H1 (cell line): ENCODE measurements at regions not wholly inside any gene's neighbourhood (a gene's known extent, or its start where the extent isn't known, plus 50 kb on each side); places are given as distances from the start of the nearest gene placed in this dataset.

ENCODE experiments used
- CTCF ChIA-PET: fragments of 300-600 bp; sonication (Branson Sonifier 250); formaldehyde crosslinking; loops from one replicate; lab custom pipeline; 2021; ENCODE audit not compliant: partially characterized antibody; lab: Charles Lee
- POLR2A ChIA-PET: fragments of 300-600 bp; sonication (Branson Sonifier 250); formaldehyde crosslinking; loops from one replicate; lab custom pipeline; 2021; ENCODE audit warnings: inconsistent platforms; ENCODE audit not compliant: partially characterized antibody; lab: Charles Lee
- DNase-seq, 2 experiments: peaks; one replicate each; pipeline versions ENCODE4 v3.0.0 to v3.0.0-alpha.2; 2010 to 2022; ENCODE audit warnings: low spot score in 2 of 2, low read depth in 1 of 2, mixed read lengths in 1 of 2
- FAIRE-seq: peaks from 2 replicates; lab custom pipeline; 2011; peaks lifted over from hg19 to GRCh38; lab: Jason Lieb, UNC
- H2AFZ ChIP-seq: 2 replicates; pipeline ENCODE4 v1.8.1; 2012; ENCODE audit warnings: low read length, inconsistent platforms
- H2AK5ac ChIP-seq: 2 replicates; pipeline ENCODE4 v1.6.1; 2013; ENCODE audit warnings: low read depth, low read length
- H2BK120ac ChIP-seq: replicated peaks from 2 replicates; pipeline ENCODE3; 2013; ENCODE audit warnings: low read depth, low read length, inconsistent platforms
- H2BK12ac ChIP-seq: 2 replicates; pipeline ENCODE4 v1.6.1; 2013; ENCODE audit warnings: low read depth, low read length
- H2BK15ac ChIP-seq: 2 replicates; pipeline ENCODE4 v1.6.1; 2013; ENCODE audit warnings: low read length
- H2BK20ac ChIP-seq: 2 replicates; pipeline ENCODE4 v1.6.1; 2013; ENCODE audit warnings: low read length
- H2BK5ac ChIP-seq: 2 replicates; pipeline ENCODE4 v1.6.1; 2013; ENCODE audit warnings: low read depth, low read length
- H3K14ac ChIP-seq: 2 replicates; pipeline ENCODE4 v1.6.1; 2013; ENCODE audit warnings: inconsistent platforms; ENCODE audit not compliant: insufficient read length
- H3K18ac ChIP-seq: 2 replicates; pipeline ENCODE4 v1.6.1; 2013; ENCODE audit warnings: low read length; ENCODE audit errors: extremely low read depth
- H3K23ac ChIP-seq: 2 replicates; pipeline ENCODE4 v1.6.1; 2013; ENCODE audit warnings: inconsistent platforms; ENCODE audit not compliant: insufficient read length
- H3K23me2 ChIP-seq: 2 replicates; pipeline ENCODE4 v1.6.1; 2013; ENCODE audit warnings: low read depth, low read length
- H3K27ac ChIP-seq: 2 replicates; pipeline ENCODE4 v1.6.1; 2011; ENCODE audit warnings: low read depth, low read length, inconsistent platforms
- H3K27me3 ChIP-seq, 4 experiments: replicated peaks in 1 of 4; 1 replicate in 1 of 4; 2 replicates in 3 of 4; pipeline versions ENCODE4 v1.6.1 to v1.8.1; 2011 to 2013; ENCODE audit warnings: low read length in 3 of 4, mild to moderate bottlenecking in 3 of 4, inconsistent platforms in 2 of 4, mixed read lengths in 2 of 4, moderate library complexity in 1 of 4; ENCODE audit not compliant: control insufficient read depth in 3 of 4, insufficient read depth in 3 of 4; ENCODE audit errors: extremely low read depth in 1 of 4
- H3K36me3 ChIP-seq, 4 experiments: 2 replicates each; pipeline versions ENCODE4 v1.6.1 to v1.8.1; 2011 to 2013; ENCODE audit warnings: mild to moderate bottlenecking in 4 of 4, low read length in 3 of 4, moderate library complexity in 2 of 4, control low read depth in 1 of 4, inconsistent platforms in 1 of 4; ENCODE audit not compliant: insufficient read depth in 4 of 4, control insufficient read depth in 2 of 4
- H3K4ac ChIP-seq: replicated peaks from 2 replicates; pipeline ENCODE3; 2013; ENCODE audit warnings: low read length, low read depth, mixed read lengths, inconsistent platforms; ENCODE audit not compliant: insufficient read length
- H3K4me1 ChIP-seq, 4 experiments: replicated peaks in 1 of 4; 1 replicate in 1 of 4; 2 replicates in 3 of 4; pipeline versions ENCODE4 v1.6.1 to v1.8.1; 2011 to 2013; ENCODE audit warnings: low read length in 3 of 4, inconsistent platforms in 2 of 4, mixed read lengths in 1 of 4; ENCODE audit not compliant: insufficient read depth in 4 of 4, control insufficient read depth in 3 of 4
- H3K4me2 ChIP-seq, 2 experiments: 2 replicates each; pipeline versions ENCODE4 v1.6.1 to v1.8.1; 2011 to 2013; ENCODE audit warnings: low read depth in 2 of 2, low read length in 2 of 2, control low read depth in 1 of 2, inconsistent platforms in 1 of 2, mild to moderate bottlenecking in 1 of 2; ENCODE audit not compliant: insufficient read depth in 1 of 2
- H3K4me3 ChIP-seq, 4 experiments: fragments of 200-600, 300-600 bp in 1 of 4; sonication (generic), shearing (Covaris generic), sonication (Bioruptor Twin) in 1 of 4; 2 replicates each; pipeline versions ENCODE4 v1.5.1 to v1.8.1; 2011 to 2016; ENCODE audit warnings: low read length in 4 of 4, low read depth in 3 of 4, control low read depth in 2 of 4, inconsistent platforms in 2 of 4, mild to moderate bottlenecking in 2 of 4, mixed read lengths in 1 of 4, moderate library complexity in 1 of 4; ENCODE audit not compliant: insufficient read depth in 2 of 4; ENCODE audit errors: extremely low read depth in 1 of 4
- H3K56ac ChIP-seq: replicated peaks from 2 replicates; pipeline ENCODE3; 2013; ENCODE audit warnings: low read depth, mild to moderate bottlenecking, mixed read lengths, low read length, inconsistent platforms; ENCODE audit not compliant: insufficient read length
- H3K79me1 ChIP-seq: 2 replicates; pipeline ENCODE4 v1.6.1; 2013; ENCODE audit warnings: low read depth, low read length, control low read depth
- H3K79me2 ChIP-seq, 2 experiments: 2 replicates each; pipeline versions ENCODE4 v1.6.1 to v1.8.1; 2012 to 2013; ENCODE audit warnings: low read length in 2 of 2, mild to moderate bottlenecking in 2 of 2, inconsistent platforms in 1 of 2; ENCODE audit not compliant: insufficient read depth in 2 of 2, control insufficient read depth in 1 of 2
- H3K9ac ChIP-seq, 4 experiments: replicated peaks in 1 of 4; 1 replicate in 1 of 4; 2 replicates in 3 of 4; pipeline versions ENCODE4 v1.6.1 to v1.8.1; 2011 to 2013; ENCODE audit warnings: low read depth in 3 of 4, low read length in 3 of 4, control low read depth in 2 of 4, mild to moderate bottlenecking in 2 of 4, moderate library complexity in 2 of 4, inconsistent platforms in 1 of 4; ENCODE audit errors: extremely low read depth in 1 of 4
- H3K9me3 ChIP-seq, 2 experiments: 2 replicates each; pipeline versions ENCODE4 v1.6.1 to v1.8.1; 2012 to 2013; ENCODE audit warnings: mild to moderate bottlenecking in 2 of 2, moderate library complexity in 2 of 2, control low read depth in 1 of 2, inconsistent platforms in 1 of 2, low read depth in 1 of 2, low read length in 1 of 2, mixed read lengths in 1 of 2; ENCODE audit not compliant: insufficient read depth in 2 of 2
- H4K20me1 ChIP-seq, 2 experiments: replicated peaks in 1 of 2; 2 replicates each; pipeline versions ENCODE3 to v1.8.1; 2011 to 2013; ENCODE audit warnings: inconsistent platforms in 2 of 2, low read length in 2 of 2, mild to moderate bottlenecking in 1 of 2; ENCODE audit not compliant: insufficient read depth in 2 of 2, control insufficient read depth in 1 of 2
- H4K5ac ChIP-seq: 2 replicates; pipeline ENCODE4 v1.6.1; 2013; ENCODE audit warnings: low read length, low read depth, mixed read lengths, inconsistent platforms; ENCODE audit not compliant: insufficient read length
- H4K8ac ChIP-seq: 2 replicates; pipeline ENCODE4 v1.8.0; 2013; ENCODE audit warnings: mild to moderate bottlenecking, moderate library complexity, low read length, inconsistent platforms; ENCODE audit not compliant: insufficient read depth; ENCODE audit errors: extremely low read depth
- H4K91ac ChIP-seq: replicated peaks from 2 replicates; pipeline ENCODE3; 2013; ENCODE audit warnings: low read length, mixed read lengths, inconsistent platforms; ENCODE audit not compliant: insufficient read length
- CBX5 ChIP-seq: fragments of 300-800, 300-1000 bp; sonication (generic); IDR thresholded peaks from 2 replicates; pipeline ENCODE4 v1.7.1; 2016; ENCODE audit warnings: antibody characterized with exemption, low read length, low read depth
- CBX8 ChIP-seq: fragments of 300-800, 300-1000 bp; sonication (generic); IDR thresholded peaks from 2 replicates; pipeline ENCODE4 v1.7.1; 2016; ENCODE audit warnings: low read depth, low read length, borderline replicate concordance
- CEBPB ChIP-seq: IDR thresholded peaks from 2 replicates; pipeline ENCODE4 v1.6.1; 2012; ENCODE audit warnings: low read depth, low read length
- CREB1 ChIP-seq: IDR thresholded peaks from 2 replicates; pipeline ENCODE4 v1.6.1; 2012; ENCODE audit warnings: inconsistent platforms
- EP300 ChIP-seq, 2 experiments: IDR thresholded peaks; 1 replicate in 1 of 2; 2 replicates in 1 of 2; pipeline ENCODE4 v1.6.1; 2011 to 2012; ENCODE audit warnings: low read depth in 2 of 2, low read length in 2 of 2, mild to moderate bottlenecking in 2 of 2, borderline replicate concordance in 1 of 2, inconsistent platforms in 1 of 2, moderate library complexity in 1 of 2
- EZH2 ChIP-seq: fragments of 200-600 bp; sonication (generic); IDR thresholded peaks from 2 replicates; pipeline ENCODE4 v1.7.1; 2012; ENCODE audit warnings: low read depth, mild to moderate bottlenecking, moderate library complexity, low read length, inconsistent platforms; ENCODE audit not compliant: severe bottlenecking
- GABPA ChIP-seq: IDR thresholded peaks from 2 replicates; pipeline ENCODE4 v1.6.1; 2011; ENCODE audit warnings: mild to moderate bottlenecking, low read length, moderate library complexity, borderline replicate concordance; ENCODE audit not compliant: insufficient read depth
- JUND ChIP-seq: IDR thresholded peaks from 2 replicates; pipeline ENCODE4 v1.6.1; 2011; ENCODE audit warnings: mild to moderate bottlenecking, improper control_type of control experiment, low read length
- POU5F1 ChIP-seq: IDR thresholded peaks from 2 replicates; pipeline ENCODE4 v1.6.1; 2011; ENCODE audit warnings: low read depth, mild to moderate bottlenecking, low read length, moderate library complexity
- RBBP5 ChIP-seq: IDR thresholded peaks from 2 replicates; pipeline ENCODE4 v1.7.1; 2012; ENCODE audit warnings: low read depth, mild to moderate bottlenecking, inconsistent platforms, low read length, moderate library complexity, borderline replicate concordance
- RNF2 ChIP-seq: fragments of 200-900, 300-1000 bp; sonication (generic); IDR thresholded peaks from 2 replicates; pipeline ENCODE4 v1.7.1; 2016; ENCODE audit warnings: borderline replicate concordance, low read depth, mild to moderate bottlenecking, antibody characterized with exemption, low read length; ENCODE audit not compliant: poor library complexity, severe bottlenecking; ENCODE audit errors: missing control alignments
- SAP30 ChIP-seq: fragments of 300-600 bp; sonication (generic); IDR thresholded peaks from 2 replicates; pipeline ENCODE4 v1.7.1; 2012; ENCODE audit warnings: low read length, moderate library complexity, mild to moderate bottlenecking, inconsistent platforms; ENCODE audit not compliant: insufficient read depth, insufficient replicate concordance
- SIX5 ChIP-seq: IDR thresholded peaks from 2 replicates; pipeline ENCODE4 v1.6.1; 2011; ENCODE audit warnings: mild to moderate bottlenecking, low read depth, low read length
- SP1 ChIP-seq: IDR thresholded peaks from 2 replicates; pipeline ENCODE4 v1.6.1; 2011; ENCODE audit warnings: low read depth, low read length
- SP2 ChIP-seq: IDR thresholded peaks from 2 replicates; pipeline ENCODE4 v1.6.1; 2012; ENCODE audit warnings: mild to moderate bottlenecking, low read length, inconsistent platforms
- TF ChIP-seq, protein P1 (sequence below): IDR thresholded peaks from 2 replicates; pipeline ENCODE4 v1.6.1; 2012; ENCODE audit warnings: inconsistent platforms

- Histone ChIP-seq H3K18ac (no peak overlapping the region), H2BK5ac (no peak overlapping the region), H3K27me3 (no peaks in the 10 kb centered on the region), H2AFZ (no peak overlapping the region), H3K4me3 (no peak overlapping the region), H3K36me3 (no peaks in the 10 kb centered on the region), H3K23me2 (0 out of 2 replicates have a peak, but pooled peaks cover 2% of the 10 kb centered on the region), H2BK15ac (no peak overlapping the region), H3K79me2 (no peaks in the 10 kb centered on the region), H3K4ac (no peak overlapping the region), H4K20me1 (no peaks in the 10 kb centered on the region), H2BK12ac (no peak overlapping the region), H3K4me1 (peaks cover 0 to 3% (median 0%) of the 10 kb centered on the region in 4 experiments; a peak in 1 of 7 replicates), H2BK120ac (no peak overlapping the region), H3K79me1 (no peaks in the 10 kb centered on the region), H3K27ac (no peak overlapping the region), H3K9ac (no peak overlapping the region), H3K9me3 (no peaks in the 10 kb centered on the region), H2BK20ac (no peak overlapping the region), H3K14ac (no peak overlapping the region), H4K8ac (no peak overlapping the region), H2AK5ac (no peak overlapping the region), H4K5ac (no peak overlapping the region), H3K4me2 (no peak overlapping the region), H3K23ac (no peak overlapping the region), H4K91ac (no peak overlapping the region), H3K56ac (no peak overlapping the region)
- ChIA-PET CTCF (interaction anchor here (1.6 kb wide), 1 partner anchor 16 kb away, joined by 3 read pairs; no protein-coding TSS in a partner anchor), POLR2A (no interaction called here)
- FAIRE-seq (no peak), DNase-seq (no peak)
- TF ChIP-seq CREB1, result no peak
- TF ChIP-seq SAP30, result no peak
- no peak for TF ChIP-seq CEBPB
- TF ChIP-seq RNF2, result no peak
- TF ChIP-seq, protein P1, sequence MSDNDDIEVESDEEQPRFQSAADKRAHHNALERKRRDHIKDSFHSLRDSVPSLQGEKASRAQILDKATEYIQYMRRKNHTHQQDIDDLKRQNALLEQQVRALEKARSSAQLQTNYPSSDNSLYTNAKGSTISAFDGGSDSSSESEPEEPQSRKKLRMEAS, result no peak
- no peak for TF ChIP-seq CBX8
- TF ChIP-seq JUND, result no peak
- TF ChIP-seq EP300 (IDR thresholded peaks at IDR 0.05; ENCODE audit: borderline replicate concordance in 1 of 2, low read depth in 2 of 2, low read length in 2 of 2), result no peak
- no peak for TF ChIP-seq SIX5
- no peak for TF ChIP-seq SP2
- TF ChIP-seq SP1, result no peak
- TF ChIP-seq GABPA, result no peak
- no peak for TF ChIP-seq RBBP5
- no peak for TF ChIP-seq POU5F1
- no peak for TF ChIP-seq EZH2
- no peak for TF ChIP-seq CBX5
Measured at GRCh38 chr2:118300832-118301231, 212.6 kb downstream of the INSIG2 start.
